ENCODE measurements at regions not wholly inside any gene's neighbourhood (a gene's known extent, or its start where the extent isn't known, plus 50 kb on each side); places are given as distances from the start of the nearest gene placed in this dataset.

GRCh38 chr6:167504385-167504961 is 179.6 kb downstream of the TTLL2 start (continued):
- TF ChIP-seq, protein P1, sequence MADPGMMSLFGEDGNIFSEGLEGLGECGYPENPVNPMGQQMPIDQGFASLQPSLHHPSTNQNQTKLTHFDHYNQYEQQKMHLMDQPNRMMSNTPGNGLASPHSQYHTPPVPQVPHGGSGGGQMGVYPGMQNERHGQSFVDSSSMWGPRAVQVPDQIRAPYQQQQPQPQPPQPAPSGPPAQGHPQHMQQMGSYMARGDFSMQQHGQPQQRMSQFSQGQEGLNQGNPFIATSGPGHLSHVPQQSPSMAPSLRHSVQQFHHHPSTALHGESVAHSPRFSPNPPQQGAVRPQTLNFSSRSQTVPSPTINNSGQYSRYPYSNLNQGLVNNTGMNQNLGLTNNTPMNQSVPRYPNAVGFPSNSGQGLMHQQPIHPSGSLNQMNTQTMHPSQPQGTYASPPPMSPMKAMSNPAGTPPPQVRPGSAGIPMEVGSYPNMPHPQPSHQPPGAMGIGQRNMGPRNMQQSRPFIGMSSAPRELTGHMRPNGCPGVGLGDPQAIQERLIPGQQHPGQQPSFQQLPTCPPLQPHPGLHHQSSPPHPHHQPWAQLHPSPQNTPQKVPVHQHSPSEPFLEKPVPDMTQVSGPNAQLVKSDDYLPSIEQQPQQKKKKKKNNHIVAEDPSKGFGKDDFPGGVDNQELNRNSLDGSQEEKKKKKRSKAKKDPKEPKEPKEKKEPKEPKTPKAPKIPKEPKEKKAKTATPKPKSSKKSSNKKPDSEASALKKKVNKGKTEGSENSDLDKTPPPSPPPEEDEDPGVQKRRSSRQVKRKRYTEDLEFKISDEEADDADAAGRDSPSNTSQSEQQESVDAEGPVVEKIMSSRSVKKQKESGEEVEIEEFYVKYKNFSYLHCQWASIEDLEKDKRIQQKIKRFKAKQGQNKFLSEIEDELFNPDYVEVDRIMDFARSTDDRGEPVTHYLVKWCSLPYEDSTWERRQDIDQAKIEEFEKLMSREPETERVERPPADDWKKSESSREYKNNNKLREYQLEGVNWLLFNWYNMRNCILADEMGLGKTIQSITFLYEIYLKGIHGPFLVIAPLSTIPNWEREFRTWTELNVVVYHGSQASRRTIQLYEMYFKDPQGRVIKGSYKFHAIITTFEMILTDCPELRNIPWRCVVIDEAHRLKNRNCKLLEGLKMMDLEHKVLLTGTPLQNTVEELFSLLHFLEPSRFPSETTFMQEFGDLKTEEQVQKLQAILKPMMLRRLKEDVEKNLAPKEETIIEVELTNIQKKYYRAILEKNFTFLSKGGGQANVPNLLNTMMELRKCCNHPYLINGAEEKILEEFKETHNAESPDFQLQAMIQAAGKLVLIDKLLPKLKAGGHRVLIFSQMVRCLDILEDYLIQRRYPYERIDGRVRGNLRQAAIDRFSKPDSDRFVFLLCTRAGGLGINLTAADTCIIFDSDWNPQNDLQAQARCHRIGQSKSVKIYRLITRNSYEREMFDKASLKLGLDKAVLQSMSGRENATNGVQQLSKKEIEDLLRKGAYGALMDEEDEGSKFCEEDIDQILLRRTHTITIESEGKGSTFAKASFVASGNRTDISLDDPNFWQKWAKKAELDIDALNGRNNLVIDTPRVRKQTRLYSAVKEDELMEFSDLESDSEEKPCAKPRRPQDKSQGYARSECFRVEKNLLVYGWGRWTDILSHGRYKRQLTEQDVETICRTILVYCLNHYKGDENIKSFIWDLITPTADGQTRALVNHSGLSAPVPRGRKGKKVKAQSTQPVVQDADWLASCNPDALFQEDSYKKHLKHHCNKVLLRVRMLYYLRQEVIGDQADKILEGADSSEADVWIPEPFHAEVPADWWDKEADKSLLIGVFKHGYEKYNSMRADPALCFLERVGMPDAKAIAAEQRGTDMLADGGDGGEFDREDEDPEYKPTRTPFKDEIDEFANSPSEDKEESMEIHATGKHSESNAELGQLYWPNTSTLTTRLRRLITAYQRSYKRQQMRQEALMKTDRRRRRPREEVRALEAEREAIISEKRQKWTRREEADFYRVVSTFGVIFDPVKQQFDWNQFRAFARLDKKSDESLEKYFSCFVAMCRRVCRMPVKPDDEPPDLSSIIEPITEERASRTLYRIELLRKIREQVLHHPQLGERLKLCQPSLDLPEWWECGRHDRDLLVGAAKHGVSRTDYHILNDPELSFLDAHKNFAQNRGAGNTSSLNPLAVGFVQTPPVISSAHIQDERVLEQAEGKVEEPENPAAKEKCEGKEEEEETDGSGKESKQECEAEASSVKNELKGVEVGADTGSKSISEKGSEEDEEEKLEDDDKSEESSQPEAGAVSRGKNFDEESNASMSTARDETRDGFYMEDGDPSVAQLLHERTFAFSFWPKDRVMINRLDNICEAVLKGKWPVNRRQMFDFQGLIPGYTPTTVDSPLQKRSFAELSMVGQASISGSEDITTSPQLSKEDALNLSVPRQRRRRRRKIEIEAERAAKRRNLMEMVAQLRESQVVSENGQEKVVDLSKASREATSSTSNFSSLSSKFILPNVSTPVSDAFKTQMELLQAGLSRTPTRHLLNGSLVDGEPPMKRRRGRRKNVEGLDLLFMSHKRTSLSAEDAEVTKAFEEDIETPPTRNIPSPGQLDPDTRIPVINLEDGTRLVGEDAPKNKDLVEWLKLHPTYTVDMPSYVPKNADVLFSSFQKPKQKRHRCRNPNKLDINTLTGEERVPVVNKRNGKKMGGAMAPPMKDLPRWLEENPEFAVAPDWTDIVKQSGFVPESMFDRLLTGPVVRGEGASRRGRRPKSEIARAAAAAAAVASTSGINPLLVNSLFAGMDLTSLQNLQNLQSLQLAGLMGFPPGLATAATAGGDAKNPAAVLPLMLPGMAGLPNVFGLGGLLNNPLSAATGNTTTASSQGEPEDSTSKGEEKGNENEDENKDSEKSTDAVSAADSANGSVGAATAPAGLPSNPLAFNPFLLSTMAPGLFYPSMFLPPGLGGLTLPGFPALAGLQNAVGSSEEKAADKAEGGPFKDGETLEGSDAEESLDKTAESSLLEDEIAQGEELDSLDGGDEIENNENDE (IDR thresholded peaks at IDR 0.05; ENCODE audit: low read depth, low read length) = no peak
